GM12878 (cell line): ENCODE measurements at regions not wholly inside any gene's neighbourhood (a gene's known extent, or its start where the extent isn't known, plus 50 kb on each side); places are given as distances from the start of the nearest gene placed in this dataset.

ENCODE experiments used
- ATAC-seq: fragments of 200-7000 bp; cut with Tn5 transposase; 3 replicates; pipeline ENCODE4 v1.9.1; 2020; ENCODE audit warnings: mild to moderate bottlenecking, moderate library complexity
- BruUV-seq: library from RNA; stranded (reverse); fragments of 400-500 nt; replicated peaks from 2 replicates; lab custom pipeline; 2021; lab: Mats Ljungman, UMichigan
- CTCF ChIA-PET: fragments of 300-600 bp; sonication (Branson Sonifier 250); formaldehyde crosslinking; extraction: SDS; loops from one replicate; lab custom pipeline; 2021; ENCODE audit warnings: inconsistent platforms; lab: Yijun Ruan, JAX
- POLR2A ChIA-PET: fragments of 350-600 bp; formaldehyde crosslinking; extraction: SDS; loops from one replicate; lab custom pipeline; 2021; ENCODE audit warnings: inconsistent platforms; lab: Charles Lee
- RAD21 ChIA-PET: fragments of 300-600 bp; sonication (Branson Sonifier 250); formaldehyde crosslinking; loops from one replicate; lab custom pipeline; 2023; ENCODE audit warnings: antibody characterized with exemption; ENCODE audit not compliant: unreplicated experiment; lab: Charles Lee
- SMC1A ChIA-PET: fragments of 300-600 bp; sonication (Branson Sonifier 250); formaldehyde crosslinking; loops from one replicate; lab custom pipeline; 2023; ENCODE audit not compliant: unreplicated experiment, uncharacterized antibody; lab: Charles Lee
- DNase-seq: peaks from one replicate; pipeline ENCODE4 v3.0.0-alpha.2; 2011; ENCODE audit warnings: low read depth, low spot score
- FAIRE-seq: peaks from 3 replicates; lab custom pipeline; 2011; peaks lifted over from hg19 to GRCh38; lab: Jason Lieb, UNC
- H2AFZ ChIP-seq: 2 replicates; pipeline ENCODE4 v1.6.0; 2011; ENCODE audit warnings: low read depth, low read length, control low read depth; ENCODE audit not compliant: control insufficient read depth
- H3K27ac ChIP-seq: 2 replicates; pipeline ENCODE4 v1.5.1; 2011; ENCODE audit warnings: control low read depth; ENCODE audit not compliant: control insufficient read depth, insufficient read depth
- H3K27me3 ChIP-seq, 2 experiments: replicated peaks in 1 of 2; 2 replicates each; pipeline versions ENCODE4 v1.6.0 to v1.6.1; 2011; ENCODE audit warnings: low read length in 1 of 2; ENCODE audit not compliant: control insufficient read depth in 2 of 2, insufficient read depth in 2 of 2
- H3K36me3 ChIP-seq, 2 experiments: 2 replicates each; pipeline ENCODE4 v1.5.1; 2011; ENCODE audit warnings: low read length in 1 of 2; ENCODE audit not compliant: control insufficient read depth in 2 of 2, insufficient read depth in 2 of 2
- H3K4me1 ChIP-seq: 2 replicates; pipeline ENCODE4 v1.6.1; 2011; ENCODE audit warnings: mild to moderate bottlenecking, low read length, moderate library complexity, mixed read lengths; ENCODE audit not compliant: control insufficient read depth, insufficient read depth
- H3K4me2 ChIP-seq: 2 replicates; pipeline ENCODE4 v1.6.0; 2011; ENCODE audit warnings: control low read depth; ENCODE audit not compliant: control insufficient read depth, insufficient read depth
- H3K4me3 ChIP-seq: fragments of 200-600 bp; sonication (generic); 2 replicates; pipeline ENCODE4 v1.5.1; 2016
- H3K79me2 ChIP-seq: 2 replicates; pipeline ENCODE4 v1.6.0; 2011; ENCODE audit warnings: low read length; ENCODE audit not compliant: control insufficient read depth, insufficient read depth
- H3K9ac ChIP-seq: 2 replicates; pipeline ENCODE4 v1.8.0; 2011; ENCODE audit warnings: low read length, control low read depth, mixed read lengths; ENCODE audit not compliant: control insufficient read depth, insufficient read depth
- H3K9me3 ChIP-seq: replicated peaks from 3 replicates; pipeline ENCODE4 v1.5.1; 2011; ENCODE audit warnings: mild to moderate bottlenecking, low read length; ENCODE audit not compliant: control insufficient read depth, insufficient read depth
- H4K20me1 ChIP-seq: 2 replicates; pipeline ENCODE4 v1.6.0; 2011; ENCODE audit not compliant: control insufficient read depth, insufficient read depth
- ASH2L ChIP-seq: fragments of 300-600, 200-600 bp; sonication (generic); IDR thresholded peaks from 2 replicates; pipeline ENCODE4 v1.6.1; 2017; ENCODE audit warnings: low read depth, mild to moderate bottlenecking, borderline replicate concordance
- BRCA1 ChIP-seq: IDR thresholded peaks from 2 replicates; pipeline ENCODE4 v1.6.1; 2011; ENCODE audit warnings: low read depth, low read length, improper control_type of control experiment
- DPF2 ChIP-seq: fragments of 450-650 bp; IDR thresholded peaks from 2 replicates; pipeline ENCODE4 v1.6.1; 2017; ENCODE audit warnings: mild to moderate bottlenecking
- ETV6 ChIP-seq, 2 experiments: fragments of 450-650 bp in 1 of 2; IDR thresholded peaks in 1 of 2; conservative IDR thresholded peaks in 1 of 2; 2 replicates each; pipeline ENCODE4 v1.6.1; 2014; ENCODE audit warnings: antibody characterized with exemption in 1 of 2, borderline replicate concordance in 1 of 2, low read depth in 1 of 2, mild to moderate bottlenecking in 1 of 2, moderate library complexity in 1 of 2
- FOS ChIP-seq: IDR thresholded peaks from 3 replicates; pipeline ENCODE4 v1.6.1; 2011; ENCODE audit warnings: borderline replicate concordance; ENCODE audit not compliant: insufficient read length; ENCODE audit errors: extremely low read depth
- MAX ChIP-seq: IDR thresholded peaks from 2 replicates; pipeline ENCODE4 v1.6.1; 2012; ENCODE audit warnings: low read depth, low read length, improper control_type of control experiment
- MTA3 ChIP-seq: IDR thresholded peaks from 2 replicates; pipeline ENCODE4 v1.6.1; 2012; ENCODE audit warnings: low read length, inconsistent platforms, borderline replicate concordance
- NFXL1 ChIP-seq: fragments of 450-650 bp; IDR thresholded peaks from 2 replicates; pipeline ENCODE4 v1.6.1; 2017; ENCODE audit warnings: antibody characterized with exemption, mild to moderate bottlenecking, borderline replicate concordance
- SMAD1 ChIP-seq: fragments of 450-650 bp; IDR thresholded peaks from 2 replicates; pipeline ENCODE4 v1.6.1; 2018; ENCODE audit warnings: mild to moderate bottlenecking, low read depth; ENCODE audit not compliant: partially characterized antibody
- SMARCA5 ChIP-seq: fragments of 450-650 bp; IDR thresholded peaks from 2 replicates; pipeline ENCODE4 v1.6.1; 2017; ENCODE audit warnings: mild to moderate bottlenecking
- SMC3 ChIP-seq: IDR thresholded peaks from 2 replicates; pipeline ENCODE4 v1.6.1; 2011; ENCODE audit warnings: low read length, improper control_type of control experiment, borderline replicate concordance
- SP1 ChIP-seq: IDR thresholded peaks from one replicate; pipeline ENCODE4 v1.6.1; 2011; ENCODE audit warnings: low read depth, low read length
- WRNIP1 ChIP-seq: IDR thresholded peaks from 2 replicates; pipeline ENCODE4 v1.6.1; 2011; ENCODE audit warnings: low read depth, low read length, improper control_type of control experiment, borderline replicate concordance
- ZSCAN29 ChIP-seq: fragments of 450-650 bp; IDR thresholded peaks from 2 replicates; pipeline ENCODE4 v1.6.1; 2017; ENCODE audit warnings: mild to moderate bottlenecking, moderate library complexity
- WGBS: methylation state at CpG from one replicate; pipeline ENCODE4 v1.1.6; 2016; ENCODE audit warnings: low lambda C conversion rate; ENCODE audit not compliant: insufficient replicate concordance, insufficient coverage; ENCODE audit errors: missing lambda C conversion rate; 5-methylcytosine and 5-hydroxymethylcytosine counted together
- in situ Hi-C: fragments of 300-500 bp; cut with MboI; formaldehyde crosslinking; loops from 9 replicates; pipeline ENCODE4 v1.14.3; 2018; ENCODE audit warnings: mixed read lengths
- intact Hi-C: fragments of 100-400 bp; cut with micrococcal nuclease; formaldehyde crosslinking; loops from one replicate; pipeline ENCODE4 v1.14.2; 2022; ENCODE audit not compliant: unreplicated experiment
- TF ChIP-seq, protein P1 (sequence below): fragments of 450-650 bp; IDR thresholded peaks from 2 replicates; pipeline ENCODE4 v1.6.1; 2016; ENCODE audit warnings: mild to moderate bottlenecking, moderate library complexity, borderline replicate concordance

GRCh38 chr13:91017669-91018053 is 329.8 kb upstream of the MIR17HG start:
- no TSS peak for BruUV-seq
- H3K9me3 ChIP-seq = no peaks in the 10 kb centered on the region
- in situ Hi-C loops = no loop called here
- POLR2A ChIA-PET = no interaction called here
- no peak overlapping the region for H3K9ac ChIP-seq
- no peak overlapping the region for H3K4me2 ChIP-seq
- TF ChIP-seq NFXL1 (no peak), MAX (no peak), FOS (no peak), SMAD1 (no peak), DPF2 (no peak), ETV6 (conservative IDR thresholded peaks at IDR 0.05 in 1 of 2, IDR thresholded peaks at IDR 0.05 in 1 of 2; ENCODE audit: borderline replicate concordance in 1 of 2, low read depth in 1 of 2) (no peak), ASH2L (no peak), SP1 (no peak), WRNIP1 (no peak), SMC3 (no peak), ZSCAN29 (no peak), SMARCA5 (no peak), MTA3 (no peak), BRCA1 (no peak)
- TF ChIP-seq, protein P1, sequence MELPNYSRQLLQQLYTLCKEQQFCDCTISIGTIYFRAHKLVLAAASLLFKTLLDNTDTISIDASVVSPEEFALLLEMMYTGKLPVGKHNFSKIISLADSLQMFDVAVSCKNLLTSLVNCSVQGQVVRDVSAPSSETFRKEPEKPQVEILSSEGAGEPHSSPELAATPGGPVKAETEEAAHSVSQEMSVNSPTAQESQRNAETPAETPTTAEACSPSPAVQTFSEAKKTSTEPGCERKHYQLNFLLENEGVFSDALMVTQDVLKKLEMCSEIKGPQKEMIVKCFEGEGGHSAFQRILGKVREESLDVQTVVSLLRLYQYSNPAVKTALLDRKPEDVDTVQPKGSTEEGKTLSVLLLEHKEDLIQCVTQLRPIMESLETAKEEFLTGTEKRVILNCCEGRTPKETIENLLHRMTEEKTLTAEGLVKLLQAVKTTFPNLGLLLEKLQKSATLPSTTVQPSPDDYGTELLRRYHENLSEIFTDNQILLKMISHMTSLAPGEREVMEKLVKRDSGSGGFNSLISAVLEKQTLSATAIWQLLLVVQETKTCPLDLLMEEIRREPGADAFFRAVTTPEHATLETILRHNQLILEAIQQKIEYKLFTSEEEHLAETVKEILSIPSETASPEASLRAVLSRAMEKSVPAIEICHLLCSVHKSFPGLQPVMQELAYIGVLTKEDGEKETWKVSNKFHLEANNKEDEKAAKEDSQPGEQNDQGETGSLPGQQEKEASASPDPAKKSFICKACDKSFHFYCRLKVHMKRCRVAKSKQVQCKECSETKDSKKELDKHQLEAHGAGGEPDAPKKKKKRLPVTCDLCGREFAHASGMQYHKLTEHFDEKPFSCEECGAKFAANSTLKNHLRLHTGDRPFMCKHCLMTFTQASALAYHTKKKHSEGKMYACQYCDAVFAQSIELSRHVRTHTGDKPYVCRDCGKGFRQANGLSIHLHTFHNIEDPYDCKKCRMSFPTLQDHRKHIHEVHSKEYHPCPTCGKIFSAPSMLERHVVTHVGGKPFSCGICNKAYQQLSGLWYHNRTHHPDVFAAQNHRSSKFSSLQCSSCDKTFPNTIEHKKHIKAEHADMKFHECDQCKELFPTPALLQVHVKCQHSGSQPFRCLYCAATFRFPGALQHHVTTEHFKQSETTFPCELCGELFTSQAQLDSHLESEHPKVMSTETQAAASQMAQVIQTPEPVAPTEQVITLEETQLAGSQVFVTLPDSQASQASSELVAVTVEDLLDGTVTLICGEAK = no peak
- FAIRE-seq = no peak
- H3K4me1 ChIP-seq = no peaks in the 10 kb centered on the region
- no peak overlapping the region for H3K4me3 ChIP-seq
- RAD21 ChIA-PET = no interaction called here
- H4K20me1 ChIP-seq = no peaks in the 10 kb centered on the region
- H3K79me2 ChIP-seq = no peaks in the 10 kb centered on the region
- DNase-seq = no peak
- CTCF ChIA-PET = interaction anchor here (0.6 to 2.4 kb wide), 12 partner anchors 11 to 495 kb away, joined by 3 to 11 read pairs (median 4); no protein-coding TSS in a partner anchor
- H3K27me3 ChIP-seq = no peaks in the 10 kb centered on the region
- SMC1A ChIA-PET = interaction anchor here (0.9 to 1.0 kb wide), 2 partner anchors 20 to 57 kb away, joined by 3 to 4 read pairs; no protein-coding TSS in a partner anchor
- H3K36me3 ChIP-seq = no peaks in the 10 kb centered on the region
- peak; percentile 57 for ATAC-seq
- no peak overlapping the region for H3K27ac ChIP-seq
- intact Hi-C loops = loop anchor here (5.0 kb wide), 1 partner anchor 150 kb away; no protein-coding TSS in a partner anchor
- no peak overlapping the region for H2AFZ ChIP-seq
- 29% methylated on average over 15 of the region's 15 CpGs for WGBS
